Dedifferentiated amniotic fluid mesenchymal stem cell (primary cell): ENCODE measurements at regions not wholly inside any gene's neighbourhood (a gene's known extent, or its start where the extent isn't known, plus 50 kb on each side); places are given as distances from the start of the nearest gene placed in this dataset.
"Not testable (repeated sequence)": the region's sequence is repeated elsewhere in the genome, so short reads cannot be mapped to it uniquely, and the experiment has no call there.

Experiments
- DNase-seq: peaks from one replicate; pipeline ENCODE4 v3.0.0-alpha.2; 2016; ENCODE audit errors: extremely low spot score

GRCh38 chr10:21057989-21058388, 160.9 kb upstream of the NEBL start:
- DNase-seq = no peak

- DNase-seq = no peak
These were observed 160.3 kb upstream of the NEBL start for GRCh38 chr10:21057436-21057835.

GRCh38 chr10:21056461-21056860, 159.3 kb upstream of the NEBL start:
- no peak for DNase-seq

- DNase-seq = no peak
These were observed 158.4 kb upstream of the NEBL start for GRCh38 chr10:21055339-21056135.

- DNase-seq = no peak
These were observed 157.0 kb upstream of the NEBL start for GRCh38 chr10:21053953-21054690.

- DNase-seq = no peak
These were observed 155.6 kb upstream of the NEBL start for GRCh38 chr10:21052709-21053104.

GRCh38 chr10:21052072-21052708, 155.1 kb upstream of the NEBL start:
- no peak for DNase-seq

- no peak for DNase-seq
These were observed 152.4 kb upstream of the NEBL start for GRCh38 chr10:21049482-21049881.

GRCh38 chr10:21048068-21048467, 151.0 kb upstream of the NEBL start:
- DNase-seq = no peak

- DNase-seq = no peak
These were observed 150.4 kb upstream of the NEBL start for GRCh38 chr10:21047511-21047910.

GRCh38 chr10:21047096-21047495, 150.0 kb upstream of the NEBL start:
- no peak for DNase-seq

- DNase-seq = no peak
These were observed 145.9 kb upstream of the NEBL start for GRCh38 chr10:21043044-21043443.

- no peak for DNase-seq
These were observed 145.4 kb upstream of the NEBL start for GRCh38 chr10:21042536-21042935.

GRCh38 chr10:21041763-21042458, 144.8 kb upstream of the NEBL start:
- DNase-seq = no peak

GRCh38 chr10:21039721-21040120, 142.6 kb upstream of the NEBL start:
- no peak for DNase-seq

- DNase-seq = no peak
These were observed 139.6 kb upstream of the NEBL start for GRCh38 chr10:21036757-21037156.

GRCh38 chr10:21034770-21035169, 137.7 kb upstream of the NEBL start:
- not testable (repeated sequence) for DNase-seq

- DNase-seq = no peak
These were observed 137.1 kb upstream of the NEBL start for GRCh38 chr10:21034241-21034640.

- DNase-seq = no peak
These were observed 135.6 kb upstream of the NEBL start for GRCh38 chr10:21032587-21033319.

- no peak for DNase-seq
These were observed 134.2 kb upstream of the NEBL start for GRCh38 chr10:21031232-21031795.

- DNase-seq = no peak
These were observed 133.0 kb upstream of the NEBL start for GRCh38 chr10:21030091-21030490.
